ENCODE measurements at regions not wholly inside any gene's neighbourhood (a gene's known extent, or its start where the extent isn't known, plus 50 kb on each side); places are given as distances from the start of the nearest gene placed in this dataset.

- no peak for DNase-seq
Observed at GRCh38 chr2:220309215-220309614, 681.8 kb downstream of the SLC4A3 start.

- DNase-seq = no peak
Observed at GRCh38 chr2:220310451-220310861, 683.0 kb downstream of the SLC4A3 start.

- DNase-seq = no peak
Observed at GRCh38 chr2:220315098-220315823, 687.8 kb downstream of the SLC4A3 start.

- no peak for DNase-seq
Observed at GRCh38 chr2:220318037-220318436, 690.6 kb downstream of the SLC4A3 start.

- DNase-seq = no peak
Observed at GRCh38 chr2:220318508-220318907, 691.1 kb downstream of the SLC4A3 start.

GRCh38 chr2:220320326-220320725 lies 692.9 kb downstream of the SLC4A3 start:
- DNase-seq = no peak

DNA sequence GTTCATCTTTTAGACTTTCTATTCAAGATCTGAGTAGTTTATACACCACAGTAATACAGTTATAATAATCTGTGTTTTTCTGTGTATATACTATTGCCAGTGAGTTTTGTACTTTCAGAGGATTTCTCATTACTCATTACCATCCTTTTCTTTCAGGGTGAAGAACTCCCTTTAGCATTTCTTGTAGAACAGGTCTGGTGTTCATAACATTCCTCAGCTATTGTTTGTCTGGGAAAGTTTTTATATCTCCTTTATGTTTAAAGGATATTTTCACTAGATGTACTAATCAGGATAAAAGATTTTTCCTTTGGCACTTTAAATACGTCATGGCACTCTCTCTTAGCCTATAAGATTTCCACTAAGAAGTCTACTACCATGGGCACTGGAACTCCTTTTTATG lies 705.5 kb downstream of the SLC4A3 start:
- DNase-seq = no peak

GRCh38 chr2:220334210-220334609 lies 706.8 kb downstream of the SLC4A3 start:
- no peak for DNase-seq

DNA sequence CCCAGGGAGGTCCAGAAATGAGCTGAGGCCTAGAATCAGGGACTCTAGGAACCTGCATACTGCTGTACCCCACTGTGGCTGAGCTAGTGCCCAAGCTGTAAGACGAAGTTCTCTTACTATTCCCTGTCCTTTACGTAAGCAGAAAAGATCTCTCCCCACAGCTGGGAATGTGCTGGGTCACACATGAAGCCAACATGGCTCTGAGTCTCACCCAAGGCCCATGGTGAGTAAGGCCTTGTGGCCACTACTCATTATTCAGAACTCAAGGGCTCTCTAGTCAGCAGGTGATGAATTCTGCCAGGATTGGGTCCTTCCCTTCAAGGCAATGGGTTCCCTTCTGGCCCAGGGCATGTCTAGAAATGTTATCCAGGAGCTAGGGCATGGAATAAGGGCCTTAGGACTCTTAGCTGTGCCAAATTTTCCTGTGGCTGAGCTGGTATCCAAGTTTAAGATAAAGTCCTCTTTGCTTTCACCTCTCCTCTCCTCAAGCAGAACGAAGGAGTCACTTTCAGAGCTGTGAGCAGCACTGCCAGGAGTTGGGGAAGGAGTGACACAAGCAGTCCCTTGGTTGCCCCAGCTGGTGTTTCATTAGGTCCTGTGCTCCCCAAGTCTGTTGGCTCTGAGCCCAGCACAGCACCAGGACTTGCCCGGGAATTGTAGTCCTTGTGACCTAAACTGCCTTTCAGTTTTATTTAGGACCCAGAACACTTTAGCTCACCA lies 707.6 kb downstream of the SLC4A3 start:
- no peak for DNase-seq

- DNase-seq = no peak
Observed at GRCh38 chr2:220335591-220335915, 708.1 kb downstream of the SLC4A3 start.

GRCh38 chr2:220336771-220337170 lies 709.3 kb downstream of the SLC4A3 start:
- no peak for DNase-seq

- no peak for DNase-seq
Observed at GRCh38 chr2:220337611-220338440, 710.4 kb downstream of the SLC4A3 start.

DNA sequence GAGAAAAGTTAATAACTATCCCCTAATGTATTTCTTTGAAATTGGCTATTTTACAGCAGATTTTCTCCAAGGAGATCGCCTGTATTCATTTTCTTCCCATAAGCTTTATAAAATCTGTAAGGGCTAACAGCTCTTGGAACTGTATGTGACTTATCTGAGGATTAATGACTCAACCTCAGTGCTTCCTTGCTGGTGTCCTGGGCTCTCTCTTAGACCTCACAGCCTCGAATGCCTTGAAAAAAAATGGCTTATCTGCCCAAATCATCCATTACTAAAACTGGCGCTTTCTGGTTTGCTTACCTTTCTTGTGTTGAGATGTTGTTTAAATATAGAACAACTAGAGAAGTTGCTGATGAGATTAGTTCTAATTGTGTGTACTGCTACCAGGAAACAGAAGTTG lies 713.6 kb downstream of the SLC4A3 start:
- no peak for DNase-seq

DNA sequence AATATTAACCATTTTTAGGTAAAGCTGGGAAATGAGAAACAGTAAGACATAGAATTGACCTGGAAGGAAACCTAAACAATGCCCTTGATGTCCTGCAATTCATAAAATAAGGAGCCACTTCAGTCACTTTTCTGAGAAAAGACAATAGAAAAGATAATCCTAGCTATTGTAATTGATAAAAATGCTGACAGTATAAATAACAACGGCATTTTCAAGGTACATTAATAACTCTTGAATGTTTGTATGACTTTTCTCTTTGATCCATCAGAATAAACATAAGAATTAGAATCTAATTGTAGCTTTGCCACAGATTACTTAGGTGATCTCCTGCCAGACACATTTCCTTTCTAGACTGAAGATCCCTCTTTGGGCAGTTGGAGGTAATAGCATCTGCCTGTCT lies 719.5 kb downstream of the SLC4A3 start:
- DNase-seq = no peak

- no peak for DNase-seq
Observed at GRCh38 chr2:220347626-220348025, 720.2 kb downstream of the SLC4A3 start.

DNA sequence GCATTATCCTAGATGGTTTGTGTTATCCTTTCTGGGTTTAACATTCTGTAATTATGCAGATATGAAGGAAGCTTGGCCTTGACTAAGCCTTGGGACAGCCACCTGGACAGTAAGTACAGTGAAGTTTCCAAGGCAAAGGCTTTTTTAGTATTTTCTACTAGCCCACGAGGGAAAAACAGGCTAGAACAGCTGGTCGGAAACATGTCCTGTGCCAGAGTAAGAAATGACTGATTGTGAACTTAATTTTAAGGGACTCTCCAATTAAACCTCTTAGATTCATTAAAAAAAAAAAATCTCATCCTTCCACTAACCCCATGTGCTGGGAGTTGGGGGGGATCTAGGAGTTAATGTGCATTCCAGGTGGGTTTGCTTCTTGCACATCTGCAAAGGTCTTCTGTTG lies 720.8 kb downstream of the SLC4A3 start:
- DNase-seq = no peak

GRCh38 chr2:220353897-220354296 lies 726.5 kb downstream of the SLC4A3 start:
- no peak for DNase-seq

- no peak for DNase-seq
Observed at GRCh38 chr2:220356076-220356475, 728.6 kb downstream of the SLC4A3 start.

GRCh38 chr2:220365023-220365422 lies 737.6 kb downstream of the SLC4A3 start:
- DNase-seq = no peak

DNA sequence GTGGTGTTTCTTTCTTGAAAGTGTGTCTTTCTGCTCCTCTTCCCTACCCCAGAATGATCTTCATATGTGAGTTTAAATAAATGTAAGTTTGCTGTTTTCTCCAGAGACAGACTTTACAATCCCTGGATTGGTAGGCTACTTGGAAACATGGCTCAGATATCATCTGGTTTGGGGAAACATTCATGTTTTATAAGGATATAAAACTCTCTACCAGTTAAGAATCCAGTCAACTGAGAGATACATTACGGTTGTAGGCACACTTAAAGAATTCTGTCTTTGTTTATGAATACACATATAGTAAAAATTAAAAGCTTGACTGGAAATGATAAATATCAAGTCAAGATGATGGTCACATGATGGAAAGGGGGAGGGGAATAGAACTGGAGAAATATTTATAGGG lies 739.3 kb downstream of the SLC4A3 start:
- no peak for DNase-seq

DNA sequence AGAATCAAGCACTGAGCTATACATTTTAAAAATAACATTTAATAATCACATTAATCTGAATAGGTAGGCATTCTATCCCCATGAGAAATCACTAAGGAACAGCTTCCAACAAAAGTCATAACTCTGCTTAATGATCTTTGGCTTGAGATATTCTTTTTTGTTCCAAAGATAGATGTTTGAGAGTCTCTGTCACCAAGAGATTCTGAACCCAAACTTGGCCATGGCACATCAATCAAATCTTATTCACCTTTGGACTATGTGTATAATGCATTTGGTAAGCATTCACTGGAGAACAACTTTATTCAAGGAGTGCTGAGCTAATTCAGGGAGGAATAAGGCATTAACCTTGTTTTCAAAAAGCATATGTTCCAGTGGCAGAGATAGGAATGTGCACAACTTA lies 743.3 kb downstream of the SLC4A3 start:
- no peak for DNase-seq

- DNase-seq = no peak
Observed at GRCh38 chr2:220371211-220371610, 743.8 kb downstream of the SLC4A3 start.

DNA sequence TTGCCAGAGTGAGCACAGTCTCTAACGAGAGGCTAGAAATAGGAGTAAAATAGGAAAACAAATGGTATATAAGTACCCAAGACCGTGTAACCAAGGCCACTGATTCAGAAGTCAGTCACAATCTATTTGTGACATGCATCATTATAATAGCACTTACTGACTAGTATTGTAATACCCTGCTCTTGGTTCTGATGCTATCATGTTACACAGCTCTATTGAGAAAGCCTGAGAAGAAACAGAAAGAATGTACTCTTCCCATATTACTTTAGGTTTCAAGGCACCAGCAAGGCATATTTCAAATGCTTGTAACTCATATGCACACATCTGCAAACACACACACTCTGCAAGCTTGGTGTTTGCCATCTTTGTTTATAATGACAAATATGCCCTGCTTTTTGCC lies 746.4 kb downstream of the SLC4A3 start:
- no peak for DNase-seq

DNA sequence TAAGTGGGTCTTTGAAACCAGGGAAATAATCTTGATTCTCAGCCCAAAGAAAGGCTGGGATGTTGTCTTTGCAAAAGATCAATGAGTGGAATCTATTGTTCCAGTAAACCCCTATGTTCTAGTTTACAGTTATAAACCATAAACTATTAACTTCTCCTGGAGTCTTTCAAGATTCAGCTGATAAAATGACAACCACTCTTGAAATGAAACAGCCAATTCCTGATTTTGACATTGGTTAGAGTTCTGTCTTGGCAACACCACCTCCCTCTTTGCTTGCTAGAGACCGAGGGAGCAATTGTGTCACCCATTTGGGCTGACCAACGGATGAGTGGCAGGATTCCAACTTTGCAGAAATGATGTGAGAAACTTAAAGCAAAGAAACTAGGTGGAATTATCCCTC lies 746.9 kb downstream of the SLC4A3 start:
- no peak for DNase-seq

All from CD4-positive, alpha-beta T cell treated with Interleukin-17A for 1 hour (primary cell).